HepG2 (cell line): ENCODE measurements at regions not wholly inside any gene's neighbourhood (a gene's known extent, or its start where the extent isn't known, plus 50 kb on each side); places are given as distances from the start of the nearest gene placed in this dataset.

Experiments
- ATAC-seq: fragments of 200-7000 bp; cut with Tn5 transposase; 3 replicates; pipeline ENCODE4 v1.9.1; 2020; ENCODE audit warnings: mild to moderate bottlenecking, moderate library complexity
- BruUV-seq: library from RNA; stranded (reverse); fragments of 400-500 nt; replicated peaks from 2 replicates; lab custom pipeline; 2021; lab: Mats Ljungman, UMichigan
- CTCF ChIA-PET: fragments of 300-600 bp; formaldehyde crosslinking; extraction: SDS; loops from one replicate; lab custom pipeline; 2021; ENCODE audit warnings: low total read pairs, inconsistent platforms, low intra/inter-chr PET ratio; lab: Yijun Ruan, JAX
- POLR2A ChIA-PET: fragments of 350-600 bp; sonication (Branson Sonifier 250); formaldehyde crosslinking; loops from one replicate; lab custom pipeline; 2020; ENCODE audit warnings: antibody characterized with exemption, inconsistent platforms; lab: Yijun Ruan, JAX
- DNase-seq: peaks from one replicate; pipeline ENCODE4 v3.0.0-alpha.2; 2015; ENCODE audit warnings: low spot score
- FAIRE-seq: peaks from 3 replicates; lab custom pipeline; 2011; peaks lifted over from hg19 to GRCh38; lab: Jason Lieb, UNC
- H2AFZ ChIP-seq: one replicate; pipeline ENCODE4 v1.6.1; 2011; ENCODE audit warnings: low read length, inconsistent platforms
- H3K27ac ChIP-seq: fragments of 300-600 bp; 3 replicates; pipeline ENCODE4 v1.8.0; 2011; ENCODE audit warnings: mixed run types, mild to moderate bottlenecking, mixed read lengths, low read length, inconsistent platforms; ENCODE audit not compliant: insufficient read depth; ENCODE audit errors: extremely low read length
- H3K27me3 ChIP-seq, 2 experiments: fragments of 200-600 bp in 1 of 2; 2 replicates in 1 of 2; 3 replicates in 1 of 2; pipeline versions ENCODE4 v1.6.0 to v1.8.0; 2011; ENCODE audit warnings: low read length in 2 of 2, mild to moderate bottlenecking in 2 of 2, moderate library complexity in 2 of 2, inconsistent platforms in 1 of 2; ENCODE audit not compliant: insufficient read depth in 2 of 2, control insufficient read depth in 1 of 2
- H3K36me3 ChIP-seq, 2 experiments: fragments of 200-600 bp in 1 of 2; replicated peaks in 1 of 2; 2 replicates in 1 of 2; 3 replicates in 1 of 2; pipeline versions ENCODE4 v1.5.1 to v1.8.0; 2011; ENCODE audit warnings: low read length in 2 of 2, inconsistent platforms in 1 of 2; ENCODE audit not compliant: insufficient read depth in 2 of 2, control insufficient read depth in 1 of 2
- H3K4me1 ChIP-seq: 2 replicates; pipeline ENCODE4 v1.5.1; 2012; ENCODE audit warnings: low read length, inconsistent platforms; ENCODE audit not compliant: insufficient read depth
- H3K4me2 ChIP-seq: 2 replicates; pipeline ENCODE4 v1.6.0; 2011; ENCODE audit warnings: low read depth, low read length, inconsistent platforms
- H3K4me3 ChIP-seq, 3 experiments: fragments of 200-600 bp in 1 of 3; sonication (generic), shearing (Covaris generic) in 1 of 3; replicated peaks in 1 of 3; 2 replicates each; pipeline ENCODE4 v1.5.1; 2011 to 2016; ENCODE audit warnings: low read length in 3 of 3, inconsistent platforms in 2 of 3, low read depth in 2 of 3, mild to moderate bottlenecking in 2 of 3, control low read depth in 1 of 3, mixed read lengths in 1 of 3; ENCODE audit not compliant: insufficient read depth in 1 of 3
- H3K79me2 ChIP-seq: one replicate; pipeline ENCODE4 v1.6.1; 2011; ENCODE audit warnings: low read length, inconsistent platforms; ENCODE audit not compliant: insufficient read depth
- H3K9ac ChIP-seq: 2 replicates; pipeline ENCODE4 v1.6.0; 2011; ENCODE audit warnings: mild to moderate bottlenecking, low read depth, low read length, inconsistent platforms; ENCODE audit not compliant: insufficient read depth
- H3K9me3 ChIP-seq: 2 replicates; pipeline ENCODE4 v1.5.1; 2012; ENCODE audit warnings: mild to moderate bottlenecking, low read length
- H4K20me1 ChIP-seq: 2 replicates; pipeline ENCODE4 v1.6.0; 2011; ENCODE audit warnings: inconsistent platforms, mild to moderate bottlenecking, low read length, moderate library complexity; ENCODE audit not compliant: insufficient read depth
- CENPX ChIP-seq: sonication (generic); formaldehyde crosslinking; IDR thresholded peaks from 2 replicates; pipeline ENCODE4 v1.9.0; 2021; ENCODE audit warnings: mild to moderate bottlenecking, missing genetic modification reagents, moderate library complexity
- HOXA7 ChIP-seq: sonication (generic); formaldehyde crosslinking; IDR thresholded peaks from 2 replicates; pipeline ENCODE4 v1.8.1; 2022; ENCODE audit warnings: mild to moderate bottlenecking, missing genetic modification reagents, moderate library complexity
- MIXL1 ChIP-seq: IDR thresholded peaks from 2 replicates; pipeline ENCODE4 v1.6.1; 2016
- MYNN ChIP-seq: sonication (generic); formaldehyde crosslinking; IDR thresholded peaks from 2 replicates; pipeline ENCODE4 v1.4.0; 2020; ENCODE audit warnings: mild to moderate bottlenecking, low read depth, missing genetic modification reagents
- PPARG ChIP-seq: conservative IDR thresholded peaks from 2 replicates; pipeline ENCODE4 v1.6.1; 2016; ENCODE audit warnings: missing biosample characterization, missing genetic modification reagents
- RARG ChIP-seq: sonication (generic); formaldehyde crosslinking; IDR thresholded peaks from 2 replicates; pipeline ENCODE4 v1.4.0; 2020; ENCODE audit warnings: low read depth, mild to moderate bottlenecking, missing genetic modification reagents
- SMAD1 ChIP-seq: sonication (generic); formaldehyde crosslinking; IDR thresholded peaks from 2 replicates; pipeline ENCODE4 v1.4.0; 2020; ENCODE audit warnings: missing genetic modification reagents, low read depth, mild to moderate bottlenecking, borderline replicate concordance
- SOX13 ChIP-seq, 3 experiments: fragments of 450-650 bp in 1 of 3; sonication (generic) in 1 of 3; formaldehyde crosslinking in 1 of 3; IDR thresholded peaks in 2 of 3; conservative IDR thresholded peaks in 1 of 3; 2 replicates each; pipeline versions ENCODE4 v1.5.0 to v1.6.1; 2016 to 2020; ENCODE audit warnings: antibody characterized with exemption in 1 of 3, mild to moderate bottlenecking in 1 of 3, missing compliant biosample characterization in 1 of 3, missing genetic modification reagents in 1 of 3, moderate library complexity in 1 of 3
- SOX6 ChIP-seq, 2 experiments: fragments of 450-650 bp in 1 of 2; sonication (generic) in 1 of 2; formaldehyde crosslinking in 1 of 2; IDR thresholded peaks; 2 replicates each; pipeline versions ENCODE4 v1.4.0 to v1.6.1; 2017 to 2020; ENCODE audit warnings: antibody characterized with exemption in 1 of 2, mild to moderate bottlenecking in 1 of 2, missing genetic modification reagents in 1 of 2
- U2AF2 ChIP-seq: fragments of 200-400 bp; formaldehyde crosslinking; IDR thresholded peaks from 2 replicates; pipeline ENCODE4 v1.6.1; 2017; ENCODE audit warnings: low read depth, mild to moderate bottlenecking, low read length
- YEATS4 ChIP-seq: sonication (generic); formaldehyde crosslinking; IDR thresholded peaks from 2 replicates; pipeline ENCODE4 v1.4.0; 2020; ENCODE audit warnings: missing genetic modification reagents, borderline replicate concordance
- ZFP36 ChIP-seq: fragments of 150-350 bp; IDR thresholded peaks from 2 replicates; pipeline ENCODE4 v1.6.1; 2018; ENCODE audit warnings: borderline replicate concordance, low read length, low read depth; ENCODE audit not compliant: partially characterized antibody
- ZNF136 ChIP-seq: sonication (generic); formaldehyde crosslinking; IDR thresholded peaks from 2 replicates; pipeline ENCODE4 v1.8.1; 2022; ENCODE audit warnings: low read depth, mild to moderate bottlenecking, moderate library complexity, missing genetic modification reagents
- ZNF17 ChIP-seq: sonication (generic); formaldehyde crosslinking; IDR thresholded peaks from 2 replicates; pipeline ENCODE4 v1.5.0; 2020; ENCODE audit warnings: mild to moderate bottlenecking, missing genetic modification reagents
- ZNF335 ChIP-seq: sonication (generic); formaldehyde crosslinking; IDR thresholded peaks from 2 replicates; pipeline ENCODE4 v1.4.0; 2020; ENCODE audit warnings: missing genetic modification reagents
- ZNF550 ChIP-seq: sonication (generic); formaldehyde crosslinking; IDR thresholded peaks from 2 replicates; pipeline ENCODE4 v1.4.0; 2020; ENCODE audit warnings: mild to moderate bottlenecking, missing genetic modification reagents, borderline replicate concordance
- WGBS: methylation state at CpG from one replicate; pipeline ENCODE4 v1.1.6; 2017; ENCODE audit warnings: low lambda C conversion rate; 5-methylcytosine and 5-hydroxymethylcytosine counted together
- in situ Hi-C: cut with HindIII; loops from 2 replicates; pipeline ENCODE4 v1.10.0; 2017; ENCODE audit warnings: low pct_unique_long_range_greater_than_20kb; ENCODE audit not compliant: extremely low pct_ligation_motif_present
- intact Hi-C: fragments of 100-400 bp; cut with micrococcal nuclease; formaldehyde crosslinking; loops from one replicate; pipeline ENCODE4 v1.10.0; 2022; ENCODE audit not compliant: unreplicated experiment
- TF ChIP-seq, protein P1 (sequence below): sonication (generic); formaldehyde crosslinking; IDR thresholded peaks from 2 replicates; pipeline ENCODE4 v1.4.0; 2020; ENCODE audit warnings: missing genetic modification reagents, borderline replicate concordance

DNA sequence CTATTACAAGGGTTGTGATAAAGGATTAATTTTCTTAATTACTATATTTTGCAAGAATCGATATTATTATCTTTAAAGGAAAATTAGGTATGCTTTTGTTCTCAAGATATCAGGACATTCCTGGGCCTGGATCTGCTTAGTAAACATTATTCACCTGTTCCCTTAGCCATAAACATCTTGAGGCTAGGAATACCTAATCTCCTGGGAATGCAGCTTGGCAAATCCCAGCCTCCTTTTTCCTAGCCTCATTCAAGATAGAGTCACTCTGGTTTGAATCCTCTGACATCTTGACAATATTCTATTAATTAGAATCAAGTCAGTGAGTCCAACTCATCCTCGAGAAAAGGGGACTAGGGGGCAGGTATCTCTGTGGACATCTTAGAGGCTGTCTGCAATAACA is 327.1 kb downstream of the STIM2 start (continued):
- TF ChIP-seq CENPX (CRISPR knock-in tag) (no peak), HOXA7 (CRISPR knock-in tag) (no peak), SOX6 (IDR thresholded peaks at IDR 0.05) (no peak), SOX6 (CRISPR knock-in tag; IDR thresholded peaks at IDR 0.05) (no peak), U2AF2 (no peak), ZNF550 (CRISPR knock-in tag) (no peak)
- TF ChIP-seq, protein P1, sequence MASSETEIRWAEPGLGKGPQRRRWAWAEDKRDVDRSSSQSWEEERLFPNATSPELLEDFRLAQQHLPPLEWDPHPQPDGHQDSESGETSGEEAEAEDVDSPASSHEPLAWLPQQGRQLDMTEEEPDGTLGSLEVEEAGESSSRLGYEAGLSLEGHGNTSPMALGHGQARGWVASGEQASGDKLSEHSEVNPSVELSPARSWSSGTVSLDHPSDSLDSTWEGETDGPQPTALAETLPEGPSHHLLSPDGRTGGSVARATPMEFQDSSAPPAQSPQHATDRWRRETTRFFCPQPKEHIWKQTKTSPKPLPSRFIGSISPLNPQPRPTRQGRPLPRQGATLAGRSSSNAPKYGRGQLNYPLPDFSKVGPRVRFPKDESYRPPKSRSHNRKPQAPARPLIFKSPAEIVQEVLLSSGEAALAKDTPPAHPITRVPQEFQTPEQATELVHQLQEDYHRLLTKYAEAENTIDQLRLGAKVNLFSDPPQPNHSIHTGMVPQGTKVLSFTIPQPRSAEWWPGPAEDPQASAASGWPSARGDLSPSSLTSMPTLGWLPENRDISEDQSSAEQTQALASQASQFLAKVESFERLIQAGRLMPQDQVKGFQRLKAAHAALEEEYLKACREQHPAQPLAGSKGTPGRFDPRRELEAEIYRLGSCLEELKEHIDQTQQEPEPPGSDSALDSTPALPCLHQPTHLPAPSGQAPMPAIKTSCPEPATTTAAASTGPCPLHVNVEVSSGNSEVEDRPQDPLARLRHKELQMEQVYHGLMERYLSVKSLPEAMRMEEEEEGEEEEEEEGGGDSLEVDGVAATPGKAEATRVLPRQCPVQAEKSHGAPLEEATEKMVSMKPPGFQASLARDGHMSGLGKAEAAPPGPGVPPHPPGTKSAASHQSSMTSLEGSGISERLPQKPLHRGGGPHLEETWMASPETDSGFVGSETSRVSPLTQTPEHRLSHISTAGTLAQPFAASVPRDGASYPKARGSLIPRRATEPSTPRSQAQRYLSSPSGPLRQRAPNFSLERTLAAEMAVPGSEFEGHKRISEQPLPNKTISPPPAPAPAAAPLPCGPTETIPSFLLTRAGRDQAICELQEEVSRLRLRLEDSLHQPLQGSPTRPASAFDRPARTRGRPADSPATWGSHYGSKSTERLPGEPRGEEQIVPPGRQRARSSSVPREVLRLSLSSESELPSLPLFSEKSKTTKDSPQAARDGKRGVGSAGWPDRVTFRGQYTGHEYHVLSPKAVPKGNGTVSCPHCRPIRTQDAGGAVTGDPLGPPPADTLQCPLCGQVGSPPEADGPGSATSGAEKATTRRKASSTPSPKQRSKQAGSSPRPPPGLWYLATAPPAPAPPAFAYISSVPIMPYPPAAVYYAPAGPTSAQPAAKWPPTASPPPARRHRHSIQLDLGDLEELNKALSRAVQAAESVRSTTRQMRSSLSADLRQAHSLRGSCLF (CRISPR knock-in tag): no peak

DNA sequence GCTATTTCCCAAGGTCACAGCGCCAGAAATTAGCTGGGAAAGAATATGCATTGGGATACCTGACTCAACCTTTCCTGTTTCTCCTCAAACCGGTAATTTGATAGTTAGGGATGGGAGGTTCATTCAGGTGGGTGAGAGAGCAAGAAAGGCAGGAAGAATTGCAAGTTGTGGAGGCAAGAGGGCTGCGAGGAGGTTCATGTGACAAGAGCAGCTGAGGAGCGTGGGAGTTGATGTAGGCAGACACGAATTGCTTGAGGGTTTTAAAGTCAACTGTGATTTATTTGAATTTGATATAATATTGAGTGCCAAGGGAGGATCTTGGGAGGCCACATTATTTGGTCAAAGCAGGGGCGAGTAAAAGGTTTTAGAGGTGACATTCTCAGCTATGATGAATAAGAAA is 329.0 kb downstream of the STIM2 start:
- no peak for DNase-seq
- no peak for ATAC-seq
- intact Hi-C loops: no loop called here
- Histone ChIP-seq H3K27me3 (no peaks in the 10 kb centered on the region), H3K36me3 (no peaks in the 10 kb centered on the region), H3K9me3 (no peaks in the 10 kb centered on the region), H3K9ac (no peak overlapping the region), H3K79me2 (no peaks in the 10 kb centered on the region)
- in situ Hi-C loops: no loop called here
- CTCF ChIA-PET: no interaction called here
- TF ChIP-seq RARG (CRISPR knock-in tag) (no peak), ZFP36 (no peak), PPARG (CRISPR knock-in tag) (no peak), ZNF136 (no peak), SOX13 (IDR thresholded peaks at IDR 0.05) (no peak), SOX13 (CRISPR knock-in tag; conservative IDR thresholded peaks at IDR 0.05 in 1 of 2, IDR thresholded peaks at IDR 0.05 in 1 of 2) (no peak), YEATS4 (CRISPR knock-in tag) (no peak), ZNF17 (CRISPR knock-in tag) (no peak), MYNN (no peak), MIXL1 (no peak), ZNF335 (CRISPR knock-in tag) (no peak), SMAD1 (no peak)
- TF ChIP-seq, all 625 proteins: peak for 0
- POLR2A ChIA-PET: no interaction called here
- Histone ChIP-seq H3K4me1 (no peaks in the 10 kb centered on the region), H3K4me3 (no peak overlapping the region), H3K27ac (no peak overlapping the region), H4K20me1 (no peaks in the 10 kb centered on the region), H2AFZ (no peak overlapping the region), H3K4me2 (no peak overlapping the region)
- no peak for FAIRE-seq
- no TSS peak for BruUV-seq
- WGBS: 5% methylated on average over 6 of the region's 6 CpGs
